ENCODE measurements at regions not wholly inside any gene's neighbourhood (a gene's known extent, or its start where the extent isn't known, plus 50 kb on each side); places are given as distances from the start of the nearest gene placed in this dataset.
A peak's percentile ranks its signal among the peaks of the same experiment; 100 is the strongest.

DNA sequence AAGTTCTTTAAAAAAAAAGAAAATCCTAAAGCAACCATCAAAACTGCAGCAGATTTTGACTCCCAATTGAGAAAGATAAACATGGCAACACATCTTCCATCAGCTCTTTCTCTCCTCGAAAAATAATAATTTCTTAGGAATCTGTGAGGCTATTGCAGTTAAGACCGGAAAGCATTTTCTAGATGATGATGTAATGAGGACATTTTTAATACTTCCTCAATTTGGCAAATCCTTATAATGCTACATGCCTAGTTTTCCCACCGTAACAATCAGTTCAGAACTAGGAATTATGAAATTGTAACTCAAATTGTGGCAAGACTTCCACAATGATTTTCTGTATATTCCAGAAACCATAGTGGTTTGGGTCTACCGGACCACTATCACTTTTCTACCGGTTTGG, 180.9 kb upstream of the PDE3A start:
- DNase-seq (ENCODE audit: low read depth): no peak
- TF ChIP-seq, protein P1, sequence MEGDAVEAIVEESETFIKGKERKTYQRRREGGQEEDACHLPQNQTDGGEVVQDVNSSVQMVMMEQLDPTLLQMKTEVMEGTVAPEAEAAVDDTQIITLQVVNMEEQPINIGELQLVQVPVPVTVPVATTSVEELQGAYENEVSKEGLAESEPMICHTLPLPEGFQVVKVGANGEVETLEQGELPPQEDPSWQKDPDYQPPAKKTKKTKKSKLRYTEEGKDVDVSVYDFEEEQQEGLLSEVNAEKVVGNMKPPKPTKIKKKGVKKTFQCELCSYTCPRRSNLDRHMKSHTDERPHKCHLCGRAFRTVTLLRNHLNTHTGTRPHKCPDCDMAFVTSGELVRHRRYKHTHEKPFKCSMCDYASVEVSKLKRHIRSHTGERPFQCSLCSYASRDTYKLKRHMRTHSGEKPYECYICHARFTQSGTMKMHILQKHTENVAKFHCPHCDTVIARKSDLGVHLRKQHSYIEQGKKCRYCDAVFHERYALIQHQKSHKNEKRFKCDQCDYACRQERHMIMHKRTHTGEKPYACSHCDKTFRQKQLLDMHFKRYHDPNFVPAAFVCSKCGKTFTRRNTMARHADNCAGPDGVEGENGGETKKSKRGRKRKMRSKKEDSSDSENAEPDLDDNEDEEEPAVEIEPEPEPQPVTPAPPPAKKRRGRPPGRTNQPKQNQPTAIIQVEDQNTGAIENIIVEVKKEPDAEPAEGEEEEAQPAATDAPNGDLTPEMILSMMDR (conservative IDR thresholded peaks at IDR 0.05; ENCODE audit: control insufficient read depth, insufficient read depth, low read depth, low read length): no peak
- H3K4me3 ChIP-seq (ENCODE audit: control insufficient read depth, low read depth, low read length): no peak overlapping the region

DNA sequence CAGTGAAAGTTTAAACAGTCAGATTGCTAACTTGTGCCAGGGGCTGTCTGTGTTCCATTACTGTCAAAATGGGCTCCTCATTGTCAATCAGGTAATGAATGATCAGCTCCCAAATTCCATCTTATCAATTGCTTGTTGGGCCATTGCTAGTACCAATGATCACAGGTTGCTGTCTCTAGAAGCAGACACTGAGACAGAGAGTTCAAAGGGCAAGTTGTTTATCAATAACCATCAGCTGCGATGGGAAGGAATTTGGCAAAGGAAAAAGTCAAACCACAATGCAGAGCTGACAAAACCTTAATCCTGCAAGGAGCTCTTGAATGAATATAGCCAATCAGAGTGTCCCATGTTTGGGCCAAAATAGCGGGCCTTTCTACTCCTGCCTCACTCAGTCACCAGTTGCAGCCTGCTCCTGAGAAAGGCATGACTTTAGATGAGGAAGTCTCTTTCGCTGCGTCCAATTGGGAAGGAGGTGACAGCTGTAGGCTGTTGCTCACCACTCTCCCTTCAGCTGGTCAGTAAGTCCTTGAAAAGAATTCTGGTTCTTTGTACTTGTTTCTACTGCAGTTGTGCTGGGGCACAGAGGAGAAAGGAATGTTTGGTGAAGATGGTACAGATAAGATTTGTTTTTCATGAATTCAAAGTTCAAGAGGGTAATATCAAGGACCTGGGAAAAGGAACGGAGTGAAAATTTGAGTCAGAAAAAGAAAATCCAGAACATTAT, 179.2 kb upstream of the PDE3A start:
- no peak overlapping the region for H3K4me3 ChIP-seq (ENCODE audit: control insufficient read depth, low read depth, low read length)
- no peak for DNase-seq (ENCODE audit: low read depth)
- TF ChIP-seq, protein P1 (conservative IDR thresholded peaks at IDR 0.05; ENCODE audit: control insufficient read depth, insufficient read depth, low read depth, low read length): no peak

DNA sequence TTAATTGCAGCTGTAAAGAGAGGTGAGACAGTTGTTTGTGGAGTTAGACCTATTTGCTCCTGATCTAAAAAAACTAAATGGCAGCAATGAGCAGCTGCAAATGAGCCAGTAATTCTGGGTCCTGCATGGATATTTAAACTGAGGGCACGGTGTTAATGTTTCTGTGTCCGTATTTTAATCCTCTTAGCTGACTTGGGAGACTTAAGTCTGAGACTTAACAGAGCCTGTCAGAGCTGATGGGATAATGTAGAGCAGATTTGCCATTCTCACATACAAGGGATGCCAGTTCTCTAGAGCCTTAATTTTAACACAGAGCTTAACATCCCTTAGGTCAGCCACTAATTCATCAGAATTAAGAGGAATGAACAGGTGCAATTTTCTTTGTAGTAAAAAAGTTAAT, 178.6 kb upstream of the PDE3A start:
- no peak overlapping the region for H3K4me3 ChIP-seq (ENCODE audit: control insufficient read depth, low read depth, low read length)
- TF ChIP-seq, protein P1 (conservative IDR thresholded peaks at IDR 0.05; ENCODE audit: control insufficient read depth, insufficient read depth, low read depth, low read length): no peak
- DNase-seq (ENCODE audit: low read depth): no peak

DNA sequence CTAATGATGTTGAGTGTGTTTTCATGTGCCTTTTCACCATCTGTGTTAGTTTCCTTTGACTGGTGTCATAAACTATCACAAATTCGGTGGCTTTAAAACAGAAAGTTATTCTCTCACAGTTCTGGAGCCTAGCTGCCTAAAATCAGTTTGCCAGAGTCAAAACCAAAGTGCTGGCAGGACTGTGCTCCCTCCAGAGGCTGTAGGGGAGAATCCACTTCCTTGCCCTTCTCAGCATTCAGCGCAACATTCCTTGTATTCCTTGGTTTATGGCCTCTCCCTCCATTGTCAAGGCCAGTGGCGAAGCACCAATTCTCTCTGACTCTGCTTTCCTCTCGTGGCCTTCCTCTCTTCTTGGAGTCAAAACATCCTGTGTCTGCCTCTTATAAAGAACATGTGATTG, 174.2 kb upstream of the PDE3A start:
- TF ChIP-seq, protein P1 (conservative IDR thresholded peaks at IDR 0.05; ENCODE audit: control insufficient read depth, insufficient read depth, low read depth, low read length): peak; percentile 29
- no peak overlapping the region for H3K4me3 ChIP-seq (ENCODE audit: control insufficient read depth, low read depth, low read length)
- DNase-seq (ENCODE audit: low read depth): peak; percentile 30

DNA sequence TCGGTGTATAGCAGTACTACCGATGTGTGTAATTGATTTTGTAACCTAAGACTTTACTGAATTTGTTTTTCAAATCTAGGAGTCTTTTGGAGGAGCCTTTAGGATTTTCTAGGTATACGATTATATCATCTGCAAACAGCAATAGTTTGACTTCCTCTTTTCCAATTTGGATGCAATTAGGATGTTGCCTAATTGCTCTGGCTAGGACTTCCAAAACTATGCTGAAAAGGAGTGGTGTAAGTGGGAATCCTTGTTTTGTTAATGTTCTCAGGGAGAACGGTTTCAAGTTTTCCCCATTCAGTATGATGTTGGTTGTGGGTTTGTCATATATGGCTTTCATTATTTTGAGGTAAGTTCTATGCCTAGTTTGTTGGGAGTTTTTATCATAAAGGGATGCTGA, 171.6 kb upstream of the PDE3A start:
- no peak for DNase-seq (ENCODE audit: low read depth)

DNA sequence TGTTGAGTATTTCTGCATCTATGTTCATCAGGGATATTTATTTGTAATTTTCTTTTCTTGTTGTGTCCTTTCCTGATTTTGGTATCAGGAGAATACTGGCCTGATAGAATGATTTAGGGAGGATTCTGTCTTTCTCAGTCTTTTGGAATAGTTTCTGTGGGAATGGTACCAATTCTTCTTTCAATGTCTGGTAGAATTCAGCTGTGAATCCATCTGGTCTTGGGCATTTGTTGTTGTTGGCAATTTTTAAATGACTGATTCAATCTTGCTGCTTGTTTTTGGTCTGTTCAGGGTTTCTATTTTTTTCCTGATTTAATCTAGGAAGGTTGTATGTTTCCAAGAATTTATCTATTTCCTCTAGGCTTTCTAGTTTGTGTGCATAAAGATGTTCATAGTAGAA, 170.9 kb upstream of the PDE3A start:
- no peak overlapping the region for H3K4me3 ChIP-seq (ENCODE audit: control insufficient read depth, low read depth, low read length)
- TF ChIP-seq, protein P1 (conservative IDR thresholded peaks at IDR 0.05; ENCODE audit: control insufficient read depth, insufficient read depth, low read depth, low read length): no peak
- no peak for DNase-seq (ENCODE audit: low read depth)

More for the DNA sequence above, 171.6 kb upstream of the PDE3A start:
- TF ChIP-seq, protein P1 (conservative IDR thresholded peaks at IDR 0.05; ENCODE audit: control insufficient read depth, insufficient read depth, low read depth, low read length): no peak
- no peak overlapping the region for H3K4me3 ChIP-seq (ENCODE audit: control insufficient read depth, low read depth, low read length)
